NCI-H187 (cell line): ENCODE measurements at regions not wholly inside any gene's neighbourhood (a gene's known extent, or its start where the extent isn't known, plus 50 kb on each side); places are given as distances from the start of the nearest gene placed in this dataset.

Experiments
- DNase-seq, 2 experiments: peaks; one replicate each; lab custom pipeline; 2025; lab: John Stamatoyannopoulos, UW

DNA sequence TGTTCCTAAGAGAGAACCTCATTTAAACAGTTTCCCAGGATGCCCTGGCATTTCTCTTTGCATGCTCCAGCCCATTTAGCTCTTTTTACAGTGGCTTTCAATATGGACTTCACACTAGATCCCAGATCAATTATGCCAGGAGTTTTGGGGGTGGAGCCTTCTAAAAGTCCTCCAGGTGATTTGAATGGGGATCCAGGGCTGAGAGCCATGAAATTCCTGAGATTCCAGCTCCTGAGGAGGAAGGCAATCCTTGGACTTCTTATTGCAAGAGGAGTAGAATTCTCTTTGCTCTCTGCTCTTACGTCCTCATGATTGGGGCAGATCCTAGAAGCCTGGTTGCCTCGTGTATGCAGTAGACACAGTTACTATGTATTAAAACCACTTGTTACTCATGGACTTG, 184.2 kb downstream of the DHX35 start:
- no peak for DNase-seq

GRCh38 chr20:39145921-39146320, 183.8 kb downstream of the DHX35 start:
- DNase-seq, result no peak

- DNase-seq, result no peak
These were observed 182.6 kb downstream of the DHX35 start for GRCh38 chr20:39144757-39145156.

GRCh38 chr20:39142407-39143096, 180.4 kb downstream of the DHX35 start:
- no peak for DNase-seq

DNA sequence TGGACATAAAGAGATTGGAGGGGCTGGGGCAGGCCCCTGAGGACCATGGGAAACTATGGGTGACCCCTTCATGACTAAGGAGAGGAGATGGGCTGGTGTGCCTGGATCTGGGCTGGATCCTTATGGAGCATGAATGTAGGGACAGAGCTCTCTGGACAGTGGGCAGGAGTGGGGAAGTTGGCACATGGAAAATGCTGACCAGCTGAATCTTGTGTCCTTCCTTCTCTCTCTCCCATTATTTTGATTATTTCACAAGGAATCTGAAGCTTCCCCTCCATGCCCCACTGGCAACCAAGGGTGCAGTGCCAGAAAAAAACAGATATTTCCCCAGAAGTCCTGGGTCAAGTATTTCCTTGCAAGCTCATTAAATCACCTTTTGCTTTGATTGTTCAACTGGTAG, 175.2 kb downstream of the DHX35 start:
- no peak for DNase-seq

GRCh38 chr20:39136798-39137197, 174.7 kb downstream of the DHX35 start:
- DNase-seq, result no peak

DNA sequence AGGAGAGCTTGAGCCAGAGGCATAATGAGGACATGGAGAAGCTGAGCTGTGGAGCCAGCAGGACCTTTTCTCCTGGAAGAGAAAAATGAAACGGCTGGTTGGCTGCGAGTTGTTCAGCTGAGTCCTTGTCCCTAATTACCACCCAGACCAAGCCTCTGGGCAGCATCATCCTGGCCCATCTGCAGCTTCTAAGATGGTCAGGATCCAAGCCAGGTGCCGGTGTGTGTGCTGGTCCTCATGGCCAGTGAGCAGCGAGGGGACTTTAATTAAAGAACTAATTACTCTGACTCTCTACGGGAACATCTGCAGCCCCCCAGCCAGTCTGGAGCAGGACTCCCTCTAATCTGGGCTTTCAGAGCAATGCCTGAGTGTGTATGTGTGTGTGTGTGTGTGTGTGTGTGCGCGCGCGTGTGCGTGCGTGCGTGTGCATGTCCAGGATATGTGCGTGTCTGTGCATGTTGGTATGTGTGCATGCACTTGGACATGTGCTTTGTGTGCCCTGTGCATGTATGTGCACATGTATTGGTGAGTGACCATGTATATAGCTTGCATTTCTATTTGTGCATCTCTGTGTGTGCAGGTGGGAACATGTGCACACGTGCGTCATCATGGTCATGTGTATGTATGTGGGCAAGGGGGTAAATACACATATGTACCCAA, 173.9 kb downstream of the DHX35 start:
- no peak for DNase-seq

- no peak for DNase-seq
These were observed 171.1 kb downstream of the DHX35 start for GRCh38 chr20:39133201-39133600.

- DNase-seq, result no peak
These were observed 170.4 kb downstream of the DHX35 start for GRCh38 chr20:39132511-39132910.

DNA sequence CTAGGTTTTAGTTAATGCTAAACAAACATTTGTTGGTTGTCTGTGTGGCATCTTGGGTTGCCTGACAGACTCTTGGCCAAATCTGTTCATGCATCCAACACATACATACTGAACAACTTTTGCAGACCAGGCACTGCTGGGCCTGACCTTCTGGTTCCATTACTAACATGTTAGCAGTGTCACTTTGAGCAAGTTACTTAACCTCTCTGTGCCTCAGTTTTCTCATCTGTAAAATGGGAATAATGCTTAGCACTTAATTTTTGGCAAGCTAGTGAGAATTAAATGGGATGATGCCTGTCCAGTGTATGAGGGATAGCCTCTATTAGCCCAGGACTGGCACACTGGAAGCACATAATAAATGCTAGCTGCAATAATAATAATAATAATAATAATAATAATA, 169.9 kb downstream of the DHX35 start:
- no peak for DNase-seq

GRCh38 chr20:39130627-39131026, 168.5 kb downstream of the DHX35 start:
- no peak for DNase-seq

DNA sequence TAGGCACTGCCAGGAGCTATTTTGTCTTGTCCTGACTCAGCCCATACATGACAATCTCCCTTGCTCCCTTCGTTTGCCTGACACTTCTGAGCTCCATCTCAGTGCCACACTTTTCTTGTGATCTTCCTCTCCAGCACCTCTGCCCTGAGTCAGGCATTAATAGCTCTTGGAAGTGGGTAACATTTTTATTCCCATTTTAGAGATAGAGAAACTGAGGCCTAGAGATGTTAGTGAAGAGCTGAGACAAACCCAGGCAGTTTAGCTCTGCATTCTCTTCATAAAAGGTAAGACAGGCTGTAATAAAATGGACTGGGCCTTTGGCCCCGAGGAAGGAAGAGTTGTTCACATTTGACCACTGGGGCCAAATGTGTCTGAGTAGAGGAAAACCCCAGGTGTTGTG, 167.4 kb downstream of the DHX35 start:
- DNase-seq, result no peak

- DNase-seq, result no peak
These were observed 161.9 kb downstream of the DHX35 start for GRCh38 chr20:39124064-39124463.

DNA sequence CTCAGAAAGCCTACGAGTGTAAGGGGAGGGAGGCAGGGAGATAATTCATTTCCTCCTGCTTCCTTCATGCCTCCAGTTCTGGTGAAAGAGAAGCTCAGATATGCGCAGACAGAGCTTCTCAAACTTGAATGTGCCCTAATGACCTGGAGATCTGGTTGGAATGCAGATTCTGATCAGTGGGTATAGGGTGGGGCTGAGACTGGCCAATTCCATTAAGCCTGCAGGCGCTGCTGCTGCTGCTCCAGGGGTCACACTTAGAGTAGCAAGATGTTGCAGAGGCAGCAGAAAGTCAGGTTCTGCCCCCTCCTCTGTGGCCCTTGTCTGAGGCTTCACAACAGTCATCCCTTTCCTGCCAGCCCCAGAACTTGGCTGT, 161.0 kb downstream of the DHX35 start:
- DNase-seq, result no peak

DNA sequence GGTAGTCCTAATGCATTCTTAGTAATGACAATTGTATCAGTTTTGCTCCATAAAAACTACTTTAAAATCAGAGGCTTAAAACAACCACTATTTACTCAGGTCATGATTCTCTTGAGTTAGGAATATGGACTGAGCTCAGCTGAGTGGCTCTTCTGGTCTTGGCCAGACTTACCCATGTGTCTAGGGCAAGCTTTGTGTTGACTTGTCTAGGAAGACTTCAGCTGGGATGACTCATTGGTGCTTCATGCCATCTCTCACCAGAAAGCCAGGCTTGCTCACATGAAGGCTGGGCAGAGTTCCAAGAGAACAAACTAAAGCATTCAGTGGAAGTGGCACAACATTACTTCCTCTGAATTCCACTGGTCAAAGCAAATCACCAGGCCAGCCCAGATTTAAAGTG, 155.3 kb downstream of the DHX35 start:
- DNase-seq, result no peak

GRCh38 chr20:39116020-39116419, 153.9 kb downstream of the DHX35 start:
- DNase-seq, result no peak

- peak in 1 of 2 experiments; percentile 6 for DNase-seq
These were observed 150.1 kb downstream of the DHX35 start for GRCh38 chr20:39112178-39112743.

DNA sequence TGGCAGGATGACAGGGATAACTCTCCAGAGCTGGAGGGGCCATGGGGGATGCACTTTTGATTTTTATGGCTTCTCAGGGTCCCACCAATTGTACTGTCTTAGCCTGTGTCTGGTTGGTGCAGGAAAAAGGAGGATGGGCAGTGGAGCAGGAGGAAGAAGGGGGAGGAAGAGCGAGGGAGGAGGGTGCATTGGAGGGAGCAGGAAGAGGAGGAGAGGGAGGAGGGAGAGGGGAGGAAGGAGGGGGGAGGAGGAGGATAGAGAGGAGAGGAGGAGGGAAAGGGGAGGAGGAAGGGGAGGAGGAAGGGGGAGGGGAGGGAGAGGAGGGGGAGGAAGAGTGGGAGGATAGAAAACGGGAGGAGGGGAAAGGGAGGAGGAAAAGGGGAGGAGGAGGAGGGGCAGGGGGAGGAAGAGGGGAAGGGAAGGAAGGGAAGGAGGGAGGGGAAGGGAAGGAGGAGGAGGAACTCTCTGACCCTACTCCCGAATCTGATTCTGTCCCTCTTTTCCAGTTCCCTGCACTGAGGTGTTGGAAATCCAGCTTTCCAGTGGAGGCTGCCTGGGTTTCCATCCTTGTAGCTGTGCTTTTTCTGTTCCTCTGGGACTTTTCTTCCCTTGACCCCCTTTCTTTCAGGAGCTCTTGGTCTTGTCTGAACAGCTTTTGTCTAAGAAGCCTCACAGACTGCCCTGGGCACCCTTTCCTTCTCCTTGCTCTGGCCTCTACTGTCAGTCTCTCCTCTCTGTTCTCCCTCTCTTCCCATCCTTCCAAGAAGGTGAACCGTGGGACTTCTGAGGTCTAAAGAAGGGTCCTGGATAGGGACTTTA, 149.4 kb downstream of the DHX35 start:
- DNase-seq, result no peak

DNA sequence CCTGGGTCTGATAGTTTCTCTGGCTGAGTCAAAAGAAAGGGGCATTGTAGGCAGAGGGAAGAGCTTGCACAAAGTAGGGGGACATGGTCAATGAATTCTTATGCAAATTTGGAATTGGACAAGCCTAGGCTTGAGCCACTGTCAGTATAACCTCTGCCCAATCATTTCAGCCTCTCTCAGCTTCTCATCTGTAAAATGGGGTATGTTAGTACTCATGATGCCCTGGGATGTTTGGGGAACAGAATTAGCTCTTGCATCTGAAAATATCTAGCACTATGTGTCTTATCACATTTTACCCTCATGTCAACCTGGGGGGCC, 148.6 kb downstream of the DHX35 start:
- DNase-seq, result no peak

GRCh38 chr20:39109933-39110818, 148.0 kb downstream of the DHX35 start:
- peak in 1 of 2 experiments; percentile 24 for DNase-seq

- DNase-seq, result no peak
These were observed 146.6 kb downstream of the DHX35 start for GRCh38 chr20:39108746-39109145.

- DNase-seq, result no peak
These were observed 145.6 kb downstream of the DHX35 start for GRCh38 chr20:39107741-39108140.
